Tibial nerve (tissue), 4 donors: ENCODE measurements at regions not wholly inside any gene's neighbourhood (a gene's known extent, or its start where the extent isn't known, plus 50 kb on each side); places are given as distances from the start of the nearest gene placed in this dataset.

Source experiments
- CTCF ChIP-seq, 5 experiments: fragments of 200-600 bp in 3 of 5; fragments of 450-650 bp in 2 of 5; sonication (generic) in 3 of 5; IDR thresholded peaks; one replicate each; pipeline ENCODE4 v1.5.1; 2016 to 2019; ENCODE audit warnings: antibody characterized with exemption in 5 of 5, mild to moderate bottlenecking in 3 of 5, moderate library complexity in 2 of 5
- EP300 ChIP-seq, 2 donors: sonication (generic); formaldehyde crosslinking; IDR thresholded peaks; one replicate each; pipeline ENCODE4 v1.6.1; 2017; ENCODE audit warnings: antibody characterized with exemption in 2 of 2, mild to moderate bottlenecking in 1 of 2
- POLR2A ChIP-seq, 2 donors: fragments of 450-650 bp; IDR thresholded peaks; one replicate each; pipeline ENCODE4 v1.6.1; 2017; ENCODE audit warnings: antibody characterized with exemption in 2 of 2, mild to moderate bottlenecking in 2 of 2, moderate library complexity in 2 of 2

GRCh38 chr21:15654171-15654570 lies 75.6 kb upstream of the USP25 start:
- TF ChIP-seq CTCF (IDR thresholded peaks at IDR 0.05) (no peak), EP300 (IDR thresholded peaks at IDR 0.05) (no peak), POLR2A (IDR thresholded peaks at IDR 0.05) (no peak)
